HCT116 (cell line): ENCODE measurements at regions not wholly inside any gene's neighbourhood (a gene's known extent, or its start where the extent isn't known, plus 50 kb on each side); places are given as distances from the start of the nearest gene placed in this dataset.

Experiments
- POLR2A ChIP-seq: IDR thresholded peaks from 2 replicates; pipeline ENCODE4 v1.7.0; 2011; ENCODE audit warnings: borderline replicate concordance; ENCODE audit not compliant: insufficient read depth, insufficient read length; ENCODE audit errors: extremely low read depth
- POLR2AphosphoS5 ChIP-seq: IDR thresholded peaks from 2 replicates; pipeline ENCODE4 v1.6.1; 2011; ENCODE audit warnings: mild to moderate bottlenecking, low read depth, low read length, moderate library complexity
- ZBTB33 ChIP-seq: IDR thresholded peaks from 2 replicates; pipeline ENCODE4 v1.6.1; 2011; ENCODE audit warnings: mild to moderate bottlenecking, low read length, moderate library complexity; ENCODE audit not compliant: insufficient replicate concordance; ENCODE audit errors: extremely low read depth

- TF ChIP-seq ZBTB33, result no peak
- TF ChIP-seq POLR2AphosphoS5, result no peak
- TF ChIP-seq POLR2A, result no peak
Measured at GRCh38 chr4:19583827-19584569, 667.7 kb upstream of the SLIT2 start.
